HG02885 (cell line): ENCODE measurements at regions not wholly inside any gene's neighbourhood (a gene's known extent, or its start where the extent isn't known, plus 50 kb on each side); places are given as distances from the start of the nearest gene placed in this dataset.
A peak's percentile ranks its signal among the peaks of the same experiment; 100 is the strongest.
"Not testable (repeated sequence)": the region's sequence is repeated elsewhere in the genome, so short reads cannot be mapped to it uniquely, and the experiment has no call there.

ENCODE experiments used
- ATAC-seq: cut with Tn5 transposase; IDR thresholded peaks from one replicate; pipeline ENCODE4 v1.9.1; 2021; ENCODE audit warnings: mild to moderate bottlenecking; ENCODE audit not compliant: unreplicated experiment, poor library complexity

GRCh38 chr13:76634431-76635191 is 251.6 kb downstream of the KCTD12 start:
- peak; percentile 55 for ATAC-seq

DNA sequence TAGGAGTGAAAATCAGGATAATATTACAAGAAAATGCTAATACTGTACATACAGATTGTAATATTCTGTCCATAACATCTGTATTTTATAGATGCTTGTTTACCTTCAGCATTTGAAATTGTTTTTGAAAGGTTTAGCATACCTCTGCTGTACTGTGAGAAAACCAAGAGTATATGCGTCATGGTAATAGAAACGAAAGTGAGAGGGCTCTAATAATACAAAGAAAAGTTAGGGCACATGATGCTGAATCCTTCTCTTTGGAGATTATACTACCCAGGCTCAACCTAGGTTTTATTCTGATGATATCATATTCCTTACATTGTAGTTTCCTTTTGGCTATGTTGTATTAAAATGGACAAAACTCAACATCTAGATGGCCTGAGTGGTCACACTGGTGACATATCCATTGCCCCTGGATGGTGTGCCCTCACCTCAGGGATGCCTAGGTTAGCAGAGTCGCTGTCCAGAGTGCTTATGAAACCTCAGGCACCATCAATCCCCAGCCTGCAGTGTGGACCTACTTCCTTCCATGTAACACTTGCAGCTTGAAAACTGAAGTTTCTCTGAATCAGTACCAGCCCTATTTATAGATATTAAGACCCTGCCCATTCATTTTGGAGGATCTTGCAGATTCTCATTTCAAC is 253.7 kb downstream of the KCTD12 start:
- ATAC-seq = no peak

GRCh38 chr13:76630629-76631230 is 255.5 kb downstream of the KCTD12 start:
- no peak for ATAC-seq

DNA sequence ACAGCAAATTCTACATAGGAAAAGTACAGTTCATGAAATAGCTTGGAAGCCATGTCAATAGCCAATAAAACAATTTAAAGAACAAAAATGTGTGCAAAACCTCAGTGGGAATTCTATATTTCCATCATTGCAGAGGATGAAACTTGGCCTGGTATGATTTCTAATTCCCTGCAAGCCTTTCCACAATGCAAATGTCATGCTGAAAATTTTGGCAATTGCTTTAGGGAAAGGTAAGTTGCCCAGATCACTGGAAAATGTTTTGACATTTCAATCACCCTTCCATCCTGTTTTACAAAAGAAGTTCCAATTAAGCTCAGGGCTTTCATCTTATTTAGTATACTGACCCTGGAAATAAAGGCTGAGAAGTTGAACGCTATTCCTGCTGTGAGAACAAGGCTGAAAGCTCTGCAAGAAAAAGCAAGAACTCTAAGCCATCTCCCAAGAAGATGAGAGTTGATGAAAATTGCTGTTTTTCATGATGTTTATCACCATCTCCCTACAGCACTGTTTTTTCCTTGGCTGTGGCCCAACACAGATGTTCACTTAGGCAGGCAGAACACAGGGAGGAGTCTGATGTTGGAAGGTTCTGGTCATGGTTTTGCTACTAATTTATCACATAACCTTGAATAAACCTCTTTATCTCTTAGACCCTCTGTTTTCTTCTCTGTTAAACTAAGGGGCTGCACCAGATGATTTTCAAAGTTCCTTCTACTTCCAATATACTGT is 263.7 kb downstream of the KCTD12 start:
- no peak for ATAC-seq

- no peak for ATAC-seq
Measured at GRCh38 chr13:76621705-76622104, 264.5 kb downstream of the KCTD12 start.

DNA sequence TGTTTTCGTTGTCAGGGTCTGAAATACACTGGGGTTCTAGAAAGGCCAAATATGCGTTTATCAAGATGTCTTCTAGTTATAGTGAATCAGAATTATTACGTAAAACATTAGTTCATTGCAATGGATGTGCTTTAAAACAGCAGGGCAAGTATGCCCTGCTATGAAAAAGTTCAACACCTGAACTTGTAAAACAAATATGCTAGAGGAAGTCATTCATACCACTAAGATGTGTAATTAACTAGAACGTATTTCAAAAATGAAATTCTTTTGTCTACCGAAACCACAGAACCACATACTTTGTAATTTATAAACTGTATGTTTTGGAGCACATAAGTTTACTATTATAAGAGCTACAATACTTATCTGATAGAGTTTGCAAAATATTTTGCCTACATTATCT is 266.2 kb downstream of the KCTD12 start:
- no peak for ATAC-seq

DNA sequence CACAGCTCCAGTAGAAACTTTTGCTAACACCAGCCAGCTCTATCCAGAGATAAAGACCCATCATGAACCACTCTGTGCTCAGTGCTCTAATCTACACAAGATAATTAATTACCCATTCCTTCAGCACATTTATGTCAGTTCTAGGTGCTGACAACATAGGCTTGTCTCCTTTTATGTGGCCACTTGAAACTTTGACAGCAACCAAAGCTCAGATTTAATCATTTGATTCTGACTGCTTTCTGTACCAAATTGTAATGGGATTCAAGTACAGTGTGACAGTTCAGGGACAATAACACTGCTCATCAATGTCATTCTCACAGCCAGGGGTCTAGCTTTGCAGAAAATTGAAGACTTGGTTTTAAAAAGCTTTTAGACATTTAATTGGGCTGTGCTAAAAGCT is 266.6 kb downstream of the KCTD12 start:
- no peak for ATAC-seq

GRCh38 chr13:76610819-76611415 is 275.3 kb downstream of the KCTD12 start:
- ATAC-seq = no peak

- ATAC-seq = no peak
Measured at GRCh38 chr13:76609643-76610042, 276.6 kb downstream of the KCTD12 start.

- ATAC-seq = no peak
Measured at GRCh38 chr13:76607866-76608265, 278.3 kb downstream of the KCTD12 start.

DNA sequence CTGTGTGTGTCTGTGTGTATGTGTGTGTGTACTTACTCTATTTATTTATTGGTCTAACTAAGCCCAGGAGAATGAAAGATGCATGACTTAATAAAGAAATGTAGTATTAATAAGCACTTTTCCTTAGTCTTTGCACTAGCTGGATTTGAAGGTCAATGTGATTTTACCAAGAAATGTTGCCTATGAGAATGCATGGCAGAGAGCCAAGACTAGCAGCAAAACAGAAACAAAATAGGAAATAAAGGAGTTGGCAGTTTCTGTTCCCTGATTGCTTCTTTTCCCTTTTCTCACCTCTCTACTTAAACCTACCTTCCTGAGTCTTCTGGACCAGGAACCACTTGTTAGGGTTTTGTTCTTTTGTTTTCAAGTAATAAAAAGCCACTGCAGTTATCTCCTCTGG is 286.1 kb downstream of the KCTD12 start:
- ATAC-seq = no peak

GRCh38 chr13:76597868-76598267 is 288.3 kb downstream of the KCTD12 start:
- no peak for ATAC-seq

GRCh38 chr13:76596216-76596615 is 290.0 kb downstream of the KCTD12 start:
- ATAC-seq = no peak

GRCh38 chr13:76594435-76594834 is 291.8 kb downstream of the KCTD12 start:
- ATAC-seq = no peak

- no peak for ATAC-seq
Measured at GRCh38 chr13:76586842-76587241, 299.4 kb downstream of the KCTD12 start.

DNA sequence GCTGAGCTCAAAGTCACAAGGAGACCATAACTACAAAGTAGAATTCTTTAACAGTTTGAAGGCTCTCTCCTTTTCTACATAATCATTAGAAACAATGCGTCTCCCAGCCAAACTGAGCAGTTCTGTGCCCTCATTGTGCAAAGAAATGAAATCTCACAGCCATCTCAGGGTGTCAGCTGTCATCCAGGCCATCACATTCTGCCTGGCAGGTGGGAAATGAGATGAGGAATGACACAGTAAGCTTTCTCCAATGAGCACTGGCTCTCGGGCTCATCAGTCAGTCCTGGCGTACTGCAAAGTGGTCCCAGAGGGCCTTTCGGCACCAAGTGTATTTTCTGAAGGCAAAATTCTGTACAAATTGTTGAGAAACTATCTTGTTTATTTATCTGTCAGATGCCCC is 306.5 kb downstream of the KCTD12 start:
- ATAC-seq = no peak

DNA sequence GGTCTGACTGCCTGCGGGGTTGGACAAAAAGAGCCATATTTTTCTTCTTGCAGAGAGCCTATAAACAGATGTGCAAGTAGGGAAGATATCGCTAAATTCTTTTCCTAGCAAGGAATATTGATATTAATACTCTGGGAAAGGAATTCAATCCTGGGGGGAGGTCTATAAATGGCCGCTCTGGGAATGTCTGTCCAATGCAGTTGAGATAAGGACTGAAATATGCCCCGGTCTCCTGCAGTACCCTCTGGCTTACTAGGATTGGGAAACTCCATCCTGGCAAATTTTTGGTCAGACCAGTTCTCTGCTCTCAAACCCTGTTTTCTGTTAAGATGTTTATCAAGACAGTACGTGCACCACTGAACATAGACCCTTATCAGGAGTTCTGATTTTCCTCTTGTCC is 310.6 kb downstream of the KCTD12 start:
- not testable (repeated sequence) for ATAC-seq

- ATAC-seq = no peak
Measured at GRCh38 chr13:76570510-76570971, 315.7 kb downstream of the KCTD12 start.

GRCh38 chr13:76556627-76557026 is 329.6 kb downstream of the KCTD12 start:
- ATAC-seq = no peak

- no peak for ATAC-seq
Measured at GRCh38 chr13:76552807-76553206, 333.4 kb downstream of the KCTD12 start.
